ENCODE measurements at regions not wholly inside any gene's neighbourhood (a gene's known extent, or its start where the extent isn't known, plus 50 kb on each side); places are given as distances from the start of the nearest gene placed in this dataset.

DNA sequence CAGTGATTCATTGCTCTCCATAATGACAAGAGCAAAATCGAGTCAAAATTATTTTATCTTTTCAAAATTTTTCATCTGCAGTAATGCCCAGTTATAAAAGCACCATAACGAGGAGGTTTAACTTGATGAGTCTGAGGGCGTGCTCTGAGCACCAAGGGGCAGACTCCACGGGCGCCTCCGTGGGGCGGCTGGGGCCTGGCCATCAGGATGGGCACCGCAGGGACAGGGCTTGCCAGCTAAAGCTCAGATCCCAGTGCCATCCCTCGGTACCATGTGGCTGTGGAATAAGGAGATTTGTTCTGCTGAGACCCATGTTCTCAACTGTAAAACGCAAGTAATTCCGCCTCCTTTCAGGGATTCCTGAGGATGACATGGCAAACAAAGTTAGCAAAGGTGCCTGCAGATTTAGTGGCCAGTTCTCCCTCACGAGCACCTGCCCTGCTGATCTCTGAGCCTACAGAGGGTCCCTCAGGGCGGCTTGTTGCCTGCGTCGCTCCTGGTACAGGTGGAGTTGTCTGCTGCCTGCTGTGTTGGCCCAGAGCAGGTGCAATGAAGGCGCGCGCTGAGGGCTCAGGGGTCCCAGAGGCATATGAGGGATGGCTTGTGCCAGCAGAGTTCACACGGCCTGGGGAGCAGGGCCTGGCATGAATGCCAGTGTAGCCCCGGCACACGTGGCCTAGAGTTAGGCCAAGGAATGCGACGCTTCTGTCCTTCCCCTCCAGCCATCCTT lies 584.4 kb downstream of the TCERG1L start:
- DNase-seq, result no peak

GRCh38 chr10:130727766-130728490 lies 583.6 kb downstream of the TCERG1L start:
- DNase-seq, result no peak

- DNase-seq, result no peak
Measured at GRCh38 chr10:130728531-130729215, 582.8 kb downstream of the TCERG1L start.

DNA sequence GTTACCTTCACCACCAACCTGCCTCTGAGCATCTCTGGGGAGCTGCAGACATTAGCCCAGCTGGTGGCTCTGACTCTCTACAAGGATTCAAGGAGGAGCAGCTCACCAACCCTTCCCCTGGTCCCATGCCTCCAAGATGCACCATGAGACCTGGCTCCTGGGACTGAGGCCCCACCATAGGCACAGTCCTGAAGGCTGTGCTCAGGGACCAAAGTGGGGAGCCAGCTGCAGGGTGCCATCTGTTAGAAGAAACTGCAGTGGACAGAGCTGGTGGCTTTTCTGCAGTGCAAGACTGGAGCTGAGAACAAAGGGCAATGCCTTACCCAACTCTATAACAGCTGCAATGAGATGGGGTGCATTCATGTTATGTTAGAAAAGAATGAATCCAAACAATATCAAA lies 581.6 kb downstream of the TCERG1L start:
- no peak for DNase-seq

- DNase-seq, result no peak
Measured at GRCh38 chr10:130737186-130737585, 574.3 kb downstream of the TCERG1L start.

DNA sequence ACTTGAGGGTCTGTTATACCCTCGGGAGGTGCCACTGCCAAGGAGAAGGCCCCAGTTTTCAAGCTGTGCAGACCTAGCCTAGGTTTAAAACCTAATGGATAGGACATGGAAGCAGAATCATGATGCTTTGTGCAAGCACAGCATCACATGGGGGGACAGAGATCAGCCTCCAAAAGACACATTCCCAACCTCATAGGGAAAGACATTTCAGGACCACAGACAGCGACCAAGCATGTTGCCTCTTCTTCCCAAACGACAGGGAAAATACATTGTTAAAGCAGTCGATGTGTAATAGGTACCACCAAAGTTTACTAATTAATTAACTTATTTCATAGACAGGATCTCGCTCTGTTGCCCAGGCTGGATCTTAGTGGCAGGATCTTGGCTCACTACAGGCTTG lies 573.9 kb downstream of the TCERG1L start:
- peak; percentile 55 for DNase-seq

- DNase-seq, result no peak
Measured at GRCh38 chr10:130739016-130739756, 572.3 kb downstream of the TCERG1L start.

DNA sequence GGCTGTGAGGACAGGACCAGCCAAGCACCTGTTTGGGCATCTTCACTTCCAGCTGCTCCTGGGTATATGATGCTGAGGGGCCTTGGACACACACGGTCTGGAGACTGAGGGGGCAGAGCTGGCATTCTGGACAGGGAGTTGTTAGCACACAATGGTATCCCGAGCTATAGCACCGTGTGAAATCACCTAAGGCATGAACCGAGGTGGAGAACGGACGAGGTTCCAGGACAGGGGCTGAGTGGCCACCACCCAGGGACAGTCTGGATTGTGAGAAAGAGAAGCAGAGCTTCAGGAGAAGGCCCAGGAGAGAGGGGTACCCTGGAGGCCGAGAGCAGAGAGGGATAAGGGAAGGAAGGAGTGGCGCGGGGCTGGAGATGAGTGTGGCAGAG lies 571.8 kb downstream of the TCERG1L start:
- no peak for DNase-seq

DNA sequence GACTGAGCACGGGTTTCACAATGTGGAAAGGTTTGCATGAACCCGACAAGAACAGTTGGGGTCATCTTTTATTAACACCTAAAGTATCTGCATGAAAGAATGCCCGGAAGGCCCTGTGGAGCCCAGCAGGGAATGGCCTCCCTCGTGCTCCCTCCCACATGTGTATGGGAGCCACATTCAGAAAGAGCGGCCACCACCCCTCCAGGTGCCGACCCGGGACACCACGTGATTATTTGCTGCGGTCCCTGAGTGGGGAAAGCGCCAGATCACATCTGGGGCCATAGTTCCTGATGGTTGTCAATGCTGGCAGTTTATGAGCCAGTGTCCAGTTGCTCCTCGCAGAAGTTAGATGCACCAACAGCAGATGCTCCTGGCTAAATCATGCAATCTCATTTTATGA lies 571.4 kb downstream of the TCERG1L start:
- DNase-seq, result no peak

DNA sequence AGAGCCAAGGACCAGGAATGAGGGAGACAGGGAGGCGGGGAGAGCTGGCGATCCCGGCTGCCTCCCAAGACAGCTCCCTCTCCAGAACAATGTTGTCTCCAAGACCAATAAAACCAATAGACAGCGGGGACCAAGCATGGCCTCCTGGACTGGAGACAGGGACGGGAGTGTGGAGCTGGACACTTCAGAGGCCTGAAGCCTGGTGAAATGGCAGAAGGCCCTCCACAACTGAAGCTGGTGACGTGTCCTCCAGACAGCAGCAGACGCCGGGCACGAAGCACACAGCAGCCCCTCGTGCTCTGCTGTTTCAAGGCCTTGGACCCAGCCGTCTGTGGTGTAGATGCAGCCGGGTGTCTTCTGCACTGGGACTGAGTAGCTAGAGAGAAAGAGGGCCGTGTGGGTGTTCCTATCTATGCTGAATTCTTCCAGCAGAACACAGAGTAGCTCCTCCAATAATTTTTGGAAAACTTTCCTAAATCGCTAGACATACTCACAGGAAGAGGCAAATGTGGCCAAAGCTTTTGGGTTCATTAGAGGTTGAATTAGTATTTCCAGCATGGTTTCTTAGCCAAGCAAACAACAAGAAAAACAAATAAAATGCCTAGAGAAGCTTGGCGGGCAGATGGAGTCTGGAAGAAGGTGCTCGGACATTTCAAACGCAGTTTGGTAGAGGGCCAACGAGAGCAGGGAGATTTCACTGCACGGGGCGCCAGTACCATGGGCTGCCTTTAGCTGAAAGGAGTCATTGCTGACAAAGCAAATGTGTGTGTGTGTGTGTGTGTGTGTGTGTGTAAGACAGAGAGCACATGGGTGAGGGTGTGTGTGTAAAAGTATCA lies 570.4 kb downstream of the TCERG1L start:
- DNase-seq, result peak; percentile 19

DNA sequence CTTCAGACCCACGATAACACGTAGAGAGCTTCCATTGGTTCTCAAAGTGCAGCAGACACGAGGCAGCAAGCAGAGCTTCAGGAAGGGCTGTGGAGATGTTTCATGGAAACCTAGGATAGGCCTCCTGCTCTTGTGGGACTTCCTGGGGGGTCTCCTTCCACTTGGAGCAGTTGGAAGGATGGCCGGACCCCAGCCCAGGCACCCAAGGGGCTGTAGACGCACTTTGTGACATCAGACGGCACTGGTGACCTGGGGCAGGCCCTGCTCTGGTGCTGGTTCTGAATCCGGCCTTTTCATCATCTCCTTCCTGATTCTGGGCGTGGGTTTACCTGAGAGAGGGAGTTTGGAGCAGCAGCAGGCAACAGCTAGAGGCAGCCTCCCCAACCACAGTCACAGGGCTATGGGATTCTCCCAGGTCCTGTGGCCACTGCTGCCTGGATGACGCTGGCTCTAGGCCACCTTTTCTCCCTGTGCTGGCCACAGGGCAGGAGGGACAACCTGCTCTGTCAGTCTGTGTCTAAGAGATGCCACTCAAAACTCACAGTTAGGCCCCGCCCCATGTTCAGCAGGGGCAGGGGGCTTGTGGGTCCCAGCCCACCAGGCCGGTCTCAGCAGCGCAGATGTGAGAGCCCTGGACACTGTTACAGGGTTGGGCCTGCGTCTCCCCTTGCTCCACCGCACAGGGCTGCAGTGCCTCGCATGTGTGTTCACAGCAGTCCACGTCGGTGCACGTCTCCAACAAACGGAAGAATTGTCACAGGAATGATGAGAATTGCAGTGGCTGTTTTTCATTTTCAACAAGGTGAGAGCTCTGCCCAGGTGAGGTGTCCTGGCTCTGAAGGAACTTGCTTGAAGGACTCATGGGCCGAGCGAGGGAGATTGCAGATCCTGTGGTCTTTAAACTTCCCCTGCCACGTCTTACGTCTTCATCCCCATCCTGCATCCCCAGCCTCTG lies 569.3 kb downstream of the TCERG1L start:
- no peak for DNase-seq

GRCh38 chr10:130742941-130743675 lies 568.4 kb downstream of the TCERG1L start:
- DNase-seq, result no peak

GRCh38 chr10:130743751-130744271 lies 567.7 kb downstream of the TCERG1L start:
- DNase-seq, result no peak

GRCh38 chr10:130744631-130745030 lies 566.9 kb downstream of the TCERG1L start:
- DNase-seq, result no peak

DNA sequence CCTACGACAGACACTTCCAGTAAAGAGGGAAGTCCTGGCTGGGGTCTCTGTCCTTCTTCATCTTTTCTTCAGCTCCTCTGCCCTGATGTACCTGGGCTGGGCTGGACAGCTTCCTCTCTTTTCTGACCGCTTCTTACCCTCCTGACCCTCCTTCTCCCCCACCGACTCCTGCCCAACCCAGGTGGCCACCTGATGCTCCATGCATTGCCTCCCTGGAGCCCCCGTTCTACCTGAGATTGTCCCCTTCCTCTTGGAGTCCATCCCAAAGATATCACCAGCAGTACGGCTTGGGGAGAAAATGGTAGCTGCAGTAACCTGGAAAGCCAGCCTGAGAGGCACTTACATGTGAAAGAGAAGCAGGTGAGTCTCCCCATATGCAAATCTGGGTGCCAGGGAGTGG lies 566.3 kb downstream of the TCERG1L start:
- DNase-seq, result no peak

DNA sequence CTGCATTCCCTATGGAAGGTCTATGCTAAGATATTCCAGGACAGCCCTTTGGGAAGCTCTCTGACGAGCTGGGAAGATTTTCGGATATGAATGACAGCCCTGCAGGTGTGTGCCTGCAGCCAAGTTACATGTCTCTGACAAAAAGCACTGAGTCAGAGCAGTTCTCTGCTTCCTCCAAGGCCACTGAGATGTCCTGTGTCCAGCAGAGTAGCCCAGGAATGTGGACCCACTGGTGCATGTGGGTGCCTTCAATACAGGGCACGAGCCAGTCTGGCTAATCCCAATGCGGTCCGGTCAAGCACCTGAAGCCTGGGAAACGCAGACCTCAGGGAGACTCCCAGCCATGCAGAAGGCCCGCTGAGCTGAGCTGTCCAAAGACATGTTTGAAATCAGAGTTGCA lies 565.7 kb downstream of the TCERG1L start:
- DNase-seq, result no peak

- DNase-seq, result no peak
Measured at GRCh38 chr10:130746311-130746710, 565.2 kb downstream of the TCERG1L start.

DNA sequence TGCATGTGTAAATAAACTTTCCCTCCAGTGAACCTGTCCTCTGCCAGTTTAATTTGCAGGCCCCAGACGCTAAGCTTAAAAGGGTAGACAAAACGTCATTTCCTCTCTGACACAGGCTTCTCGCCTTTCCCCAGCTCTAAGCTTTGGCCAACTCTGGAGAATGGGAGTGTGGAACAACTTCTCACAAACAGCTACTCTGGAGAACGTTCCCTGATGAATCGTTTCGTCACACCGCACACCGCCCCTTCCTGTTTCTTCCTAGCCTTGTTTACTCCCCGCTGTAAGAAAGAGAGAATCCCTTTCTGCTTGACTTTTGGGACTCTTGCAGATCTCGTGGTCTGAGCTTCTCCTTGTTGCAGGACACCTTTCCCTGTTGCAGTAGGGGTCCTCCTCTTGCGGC lies 564.2 kb downstream of the TCERG1L start:
- no peak for DNase-seq

DNA sequence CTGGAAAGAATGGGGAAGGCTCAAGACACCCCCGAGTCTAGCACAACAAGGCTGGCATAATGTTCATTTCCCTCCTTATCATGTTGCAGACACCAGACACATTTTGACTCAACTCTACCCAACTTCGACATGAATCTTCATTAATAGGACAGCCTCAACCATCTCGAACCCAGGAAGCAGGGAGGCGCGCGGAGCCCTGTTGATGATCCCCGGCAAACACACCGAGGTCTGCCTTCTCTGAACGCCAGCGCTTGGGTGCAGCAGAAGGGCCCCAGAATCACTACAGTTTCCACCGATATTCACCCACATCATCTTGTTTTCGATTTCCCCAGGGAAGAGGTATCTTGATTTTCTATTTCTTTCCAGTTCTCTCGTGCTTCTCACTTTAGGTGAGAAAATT lies 563.6 kb downstream of the TCERG1L start:
- DNase-seq, result no peak

Data from hindlimb muscle (tissue), 1 donor.